Activated T-helper 1 cell treated with Interleukin-2 at 50 U/mL for 16 hours (primary cell): ENCODE measurements at regions not wholly inside any gene's neighbourhood (a gene's known extent, or its start where the extent isn't known, plus 50 kb on each side); places are given as distances from the start of the nearest gene placed in this dataset.
"Not testable (repeated sequence)": the region's sequence is repeated elsewhere in the genome, so short reads cannot be mapped to it uniquely, and the experiment has no call there.

Source experiments
- DNase-seq: peaks from one replicate; pipeline ENCODE4 v3.0.0-alpha.2; 2020; ENCODE audit warnings: low read depth

GRCh38 chr13:99075268-99076191 is 97.7 kb upstream of the DOCK9 start:
- DNase-seq: no peak

GRCh38 chr13:99078017-99078771 is 100.3 kb upstream of the DOCK9 start:
- DNase-seq: no peak

- no peak for DNase-seq
Observed at GRCh38 chr13:99080131-99080530, 102.3 kb upstream of the DOCK9 start.

- no peak for DNase-seq
Observed at GRCh38 chr13:99083981-99084380, 106.1 kb upstream of the DOCK9 start.

GRCh38 chr13:99085139-99085807 is 107.4 kb upstream of the DOCK9 start:
- no peak for DNase-seq

GRCh38 chr13:99085808-99086266 is 108.0 kb upstream of the DOCK9 start:
- DNase-seq: no peak

- DNase-seq: peak; percentile 69
Observed at GRCh38 chr13:99086267-99087097, 108.6 kb upstream of the DOCK9 start.

- DNase-seq: peak; percentile 92
Observed at GRCh38 chr13:99087098-99087953, 109.5 kb upstream of the DOCK9 start.

GRCh38 chr13:99087954-99088491 is 110.2 kb upstream of the DOCK9 start:
- peak; percentile 17 for DNase-seq

- DNase-seq: no peak
Observed at GRCh38 chr13:99093997-99094396, 106.7 kb upstream of the UBAC2 start.

- not testable (repeated sequence) for DNase-seq
Observed at GRCh38 chr13:99101831-99102230, 98.8 kb upstream of the UBAC2 start.

- no peak for DNase-seq
Observed at GRCh38 chr13:99103536-99103935, 97.1 kb upstream of the UBAC2 start.

GRCh38 chr13:99104396-99104795 is 96.3 kb upstream of the UBAC2 start:
- DNase-seq: no peak

GRCh38 chr13:99105160-99105559 is 95.5 kb upstream of the UBAC2 start:
- no peak for DNase-seq

- no peak for DNase-seq
Observed at GRCh38 chr13:99113351-99113750, 87.3 kb upstream of the UBAC2 start.

GRCh38 chr13:99118179-99118578 is 82.5 kb upstream of the UBAC2 start:
- no peak for DNase-seq

GRCh38 chr13:99119656-99120055 is 81.0 kb upstream of the UBAC2 start:
- no peak for DNase-seq

GRCh38 chr13:99120751-99121150 is 79.9 kb upstream of the UBAC2 start:
- DNase-seq: no peak

- no peak for DNase-seq
Observed at GRCh38 chr13:99122171-99122570, 78.5 kb upstream of the UBAC2 start.
